22Rv1 (cell line): ENCODE measurements at regions not wholly inside any gene's neighbourhood (a gene's known extent, or its start where the extent isn't known, plus 50 kb on each side); places are given as distances from the start of the nearest gene placed in this dataset.

Experiments
- H3K27ac ChIP-seq: fragments of 450-650 bp; 2 replicates; pipeline ENCODE4 v1.5.1; 2017
- CTCF ChIP-seq: fragments of 450-650 bp; IDR thresholded peaks from 2 replicates; pipeline ENCODE4 v1.5.1; 2017; ENCODE audit warnings: mild to moderate bottlenecking
- ZFX ChIP-seq: fragments of 450-650 bp; IDR thresholded peaks from 2 replicates; pipeline ENCODE4 v1.6.1; 2017; ENCODE audit warnings: antibody characterized with exemption, borderline replicate concordance

GRCh38 chr9:86679909-86680308 is 267.4 kb downstream of the GAS1 start:
- no peak overlapping the region for H3K27ac ChIP-seq
- no peak for TF ChIP-seq ZFX
- no peak for TF ChIP-seq CTCF

- H3K27ac ChIP-seq = no peak overlapping the region
- no peak for TF ChIP-seq CTCF
- no peak for TF ChIP-seq ZFX
These were observed 270.9 kb downstream of the GAS1 start for GRCh38 chr9:86676396-86676795.

- TF ChIP-seq ZFX = no peak
- TF ChIP-seq CTCF = no peak
- no peak overlapping the region for H3K27ac ChIP-seq
These were observed 271.5 kb downstream of the GAS1 start for GRCh38 chr9:86675805-86676204.

- H3K27ac ChIP-seq = no peak overlapping the region
- TF ChIP-seq ZFX (no peak), CTCF (no peak)
These were observed 272.8 kb downstream of the GAS1 start for GRCh38 chr9:86674487-86674886.

GRCh38 chr9:86672966-86673365 is 274.3 kb downstream of the GAS1 start:
- TF ChIP-seq CTCF (no peak), ZFX (no peak)
- H3K27ac ChIP-seq = no peak overlapping the region

GRCh38 chr9:86672301-86672700 is 275.0 kb downstream of the GAS1 start:
- TF ChIP-seq CTCF = no peak
- no peak for TF ChIP-seq ZFX
- no peak overlapping the region for H3K27ac ChIP-seq

- H3K27ac ChIP-seq = no peak overlapping the region
- TF ChIP-seq CTCF (no peak), ZFX (no peak)
These were observed 276.3 kb downstream of the GAS1 start for GRCh38 chr9:86671018-86671417.
